ENCODE measurements at regions not wholly inside any gene's neighbourhood (a gene's known extent, or its start where the extent isn't known, plus 50 kb on each side); places are given as distances from the start of the nearest gene placed in this dataset.
A peak's percentile ranks its signal among the peaks of the same experiment; 100 is the strongest.
"Not testable (repeated sequence)": the region's sequence is repeated elsewhere in the genome, so short reads cannot be mapped to it uniquely, and the experiment has no call there.

DNA sequence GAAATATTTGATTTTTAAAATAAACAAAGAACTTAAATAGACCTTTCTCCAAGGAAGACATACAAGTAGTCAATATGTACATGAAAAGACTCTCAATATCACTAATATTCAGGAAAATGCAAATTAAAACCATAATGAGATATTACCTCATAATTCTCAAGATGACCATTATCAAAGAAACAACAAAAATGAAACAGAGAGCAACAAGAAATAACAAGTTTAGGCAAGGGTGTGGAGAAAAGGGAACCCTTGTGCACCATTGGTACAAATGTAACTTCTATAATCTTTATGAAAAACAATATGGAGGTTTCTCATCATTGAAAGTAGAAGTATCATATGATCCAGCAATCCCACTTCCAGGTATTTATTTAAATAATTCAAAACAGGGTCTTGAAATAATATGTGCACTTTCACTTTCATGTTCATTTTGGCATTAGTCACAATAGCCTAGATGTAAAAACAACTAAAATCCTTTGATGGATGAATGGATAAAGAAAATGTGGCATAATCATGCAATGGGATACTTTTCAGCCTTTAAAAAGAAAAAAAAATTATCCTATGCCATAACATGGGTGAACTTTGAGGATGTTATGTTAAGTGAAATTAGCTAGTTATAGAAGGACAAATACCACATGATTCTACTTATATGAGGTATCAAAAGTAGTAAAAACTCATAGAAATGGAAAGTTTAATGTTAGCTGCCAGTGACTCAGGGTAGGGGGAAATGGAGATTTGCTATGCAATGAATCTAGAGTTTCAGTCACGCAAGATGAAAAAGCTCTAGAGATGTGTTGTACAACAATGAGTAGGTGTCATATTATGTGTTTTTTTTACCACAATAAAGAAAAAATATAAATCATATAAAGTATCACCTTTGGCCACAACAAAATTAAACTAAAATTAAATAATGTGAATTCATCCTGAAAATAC, 114.5 kb upstream of the LYPLAL1 start:
- DNase-seq (ENCODE audit: low read depth) = no peak

DNA sequence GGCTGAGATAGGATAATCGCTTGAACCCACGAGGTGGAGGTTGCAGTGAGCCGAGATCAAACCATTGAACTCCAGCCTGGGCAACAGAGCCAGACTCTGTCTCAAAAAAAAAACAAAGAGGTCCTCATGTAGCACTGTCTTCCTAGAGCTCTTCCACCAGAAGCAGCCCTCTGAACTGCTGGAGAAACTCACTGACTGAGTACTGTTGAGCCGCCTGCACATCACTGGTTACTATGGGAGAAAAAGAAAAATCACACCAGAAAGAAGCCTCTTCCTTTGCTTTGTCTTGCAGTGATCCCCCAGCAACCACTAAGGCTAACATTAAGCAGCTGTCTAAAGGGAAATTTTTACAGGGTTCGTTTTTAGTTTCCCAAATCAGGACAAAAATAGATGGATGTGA, 112.9 kb upstream of the LYPLAL1 start:
- no peak for DNase-seq (ENCODE audit: low read depth)

DNA sequence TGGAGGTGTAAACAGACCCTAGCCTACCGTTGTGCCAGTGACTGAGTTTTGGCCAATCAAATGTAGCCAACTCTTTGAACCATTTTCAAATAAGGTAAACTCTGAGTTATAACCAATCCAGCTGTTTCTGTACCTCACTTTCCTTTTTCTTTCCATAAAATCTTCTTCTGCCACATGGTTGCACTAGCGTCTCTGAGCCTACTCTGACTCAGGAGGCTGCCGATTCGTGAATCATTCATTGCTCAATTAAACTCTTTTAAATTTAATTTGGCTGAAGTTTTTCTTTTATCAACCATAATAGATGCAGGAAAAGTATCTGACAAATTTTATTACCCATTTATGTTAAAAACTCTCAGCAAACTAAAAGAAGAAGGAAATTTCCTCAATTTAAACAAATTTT, 111.5 kb upstream of the LYPLAL1 start:
- DNase-seq (ENCODE audit: low read depth) = no peak

DNA sequence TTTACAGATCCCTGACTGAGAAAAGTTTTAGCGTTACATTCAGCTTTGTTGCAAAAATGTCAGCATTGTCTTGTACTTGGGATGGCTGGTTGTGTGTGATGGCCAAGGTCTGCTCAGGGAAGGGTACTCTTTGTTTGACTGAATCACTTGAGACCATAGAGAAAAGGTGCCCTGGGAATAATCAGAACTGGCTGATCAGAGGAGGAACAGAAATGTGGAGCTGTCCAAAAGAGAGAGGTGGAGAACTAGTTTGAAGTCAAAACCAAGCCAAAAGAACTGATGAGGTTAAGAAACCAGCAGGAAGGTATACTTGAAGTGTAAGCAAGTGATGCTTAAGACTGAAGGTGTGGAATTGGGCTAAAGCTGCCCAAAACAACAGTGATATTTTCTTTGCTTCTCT, 107.6 kb upstream of the LYPLAL1 start:
- DNase-seq (ENCODE audit: low read depth) = no peak

DNA sequence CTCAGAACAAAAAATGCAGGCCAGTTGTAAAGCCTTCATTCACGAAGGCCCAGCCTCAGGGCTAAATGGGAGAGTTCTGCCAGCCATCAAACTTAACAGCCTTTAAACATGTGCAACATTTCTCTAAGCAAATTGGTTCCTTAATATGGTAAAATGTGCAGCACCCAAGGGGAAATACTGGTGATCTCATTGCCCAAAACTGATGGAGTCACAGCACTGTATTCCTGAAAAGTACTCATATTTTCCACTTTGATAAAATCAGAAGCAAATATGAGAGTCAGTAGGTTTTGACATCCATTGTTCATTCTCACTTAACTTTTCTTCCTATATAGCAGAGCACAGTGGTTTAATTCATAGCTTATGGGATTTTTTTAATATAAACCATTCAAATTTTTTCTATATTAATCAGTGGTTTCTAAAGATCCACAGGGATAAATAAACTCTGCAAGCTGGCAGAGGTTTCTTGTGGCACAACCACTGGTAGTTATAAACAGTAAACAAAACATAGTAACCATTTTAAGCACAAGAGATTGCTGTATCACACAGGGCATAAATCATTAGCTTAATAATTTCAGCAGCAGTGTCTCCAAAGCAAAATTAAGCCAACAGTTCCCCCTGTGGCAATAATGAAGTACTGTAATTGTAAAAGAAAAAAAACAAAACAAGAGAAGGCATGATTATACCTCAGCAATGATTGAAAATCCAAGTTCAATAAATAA, 106.9 kb upstream of the LYPLAL1 start:
- no peak for DNase-seq (ENCODE audit: low read depth)

DNA sequence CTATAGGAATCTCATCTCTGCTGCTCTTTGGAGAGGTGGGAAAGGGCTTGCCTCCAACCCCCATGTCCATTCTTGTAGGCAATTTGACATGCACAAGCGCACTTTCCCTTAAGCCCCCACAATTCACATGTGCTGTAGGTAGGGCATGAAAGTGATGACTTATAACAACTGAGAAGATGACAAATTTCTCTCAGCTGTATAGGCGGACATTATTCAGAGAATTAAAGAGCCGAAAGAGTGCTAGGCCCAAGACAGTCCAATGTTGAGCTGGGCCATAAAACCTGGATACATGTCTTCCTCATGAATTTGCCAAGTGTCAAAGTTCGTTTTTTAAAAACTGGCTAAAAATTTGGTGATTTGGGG, 106.3 kb upstream of the LYPLAL1 start:
- no peak for DNase-seq (ENCODE audit: low read depth)

DNA sequence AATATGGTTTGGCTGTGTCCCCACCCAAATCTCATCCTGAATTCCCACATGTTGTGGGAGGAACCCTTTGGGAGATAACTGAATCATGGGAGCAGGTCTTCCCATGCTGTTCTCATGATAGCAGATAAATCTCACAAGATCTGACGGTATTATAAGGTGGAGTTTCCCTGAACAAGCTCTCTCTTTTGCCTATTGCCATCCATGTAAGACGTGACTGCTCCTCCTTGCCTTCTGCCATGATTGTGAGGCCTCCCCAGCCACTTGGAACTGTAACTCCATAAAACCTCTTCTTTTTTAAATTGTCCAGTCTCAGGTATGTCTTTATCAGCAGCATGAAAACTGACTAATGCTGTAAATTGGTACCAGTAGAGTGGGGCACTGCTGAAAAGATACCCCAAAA, 103.3 kb upstream of the LYPLAL1 start:
- DNase-seq (ENCODE audit: low read depth) = not testable (repeated sequence)

DNA sequence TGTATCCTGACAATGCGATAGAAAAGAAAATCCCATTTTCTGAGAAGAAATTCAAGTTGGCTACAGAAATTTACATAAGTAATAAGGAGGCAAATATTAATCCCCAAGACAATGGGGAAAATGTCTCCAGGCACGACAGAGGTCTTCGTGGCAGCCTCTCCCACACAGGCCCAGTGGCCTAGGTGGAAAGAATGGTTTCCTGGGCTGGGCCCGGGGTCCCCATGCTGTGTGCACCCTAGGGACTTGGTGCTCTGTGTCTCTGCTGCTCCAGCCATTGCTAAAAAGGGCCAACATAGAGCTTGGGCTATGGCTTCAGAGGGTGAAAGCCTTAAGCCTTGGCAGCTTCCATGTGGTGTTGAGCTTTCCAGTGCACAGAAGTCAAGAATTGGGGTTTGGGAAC, 102.5 kb upstream of the LYPLAL1 start:
- no peak for DNase-seq (ENCODE audit: low read depth)

DNA sequence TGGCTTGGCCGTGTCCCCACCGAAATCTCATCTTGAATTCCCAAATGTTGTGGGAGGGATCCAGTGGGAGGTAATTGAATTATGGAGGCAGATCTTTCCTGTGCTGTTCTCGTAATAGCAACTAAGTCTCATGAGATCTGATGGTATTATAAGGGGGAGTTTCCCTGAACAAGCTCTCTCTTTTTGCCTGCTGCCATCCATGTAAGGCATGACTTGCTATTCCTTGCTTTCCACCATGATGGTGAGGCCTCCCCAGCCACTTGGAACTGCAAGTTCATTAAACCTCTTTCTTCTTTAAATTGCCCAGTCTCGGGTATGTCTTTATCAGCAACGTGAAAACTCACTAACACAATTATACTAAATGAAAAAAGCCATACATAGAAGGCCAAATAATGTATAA, 101.3 kb upstream of the LYPLAL1 start:
- DNase-seq (ENCODE audit: low read depth) = no peak

DNA sequence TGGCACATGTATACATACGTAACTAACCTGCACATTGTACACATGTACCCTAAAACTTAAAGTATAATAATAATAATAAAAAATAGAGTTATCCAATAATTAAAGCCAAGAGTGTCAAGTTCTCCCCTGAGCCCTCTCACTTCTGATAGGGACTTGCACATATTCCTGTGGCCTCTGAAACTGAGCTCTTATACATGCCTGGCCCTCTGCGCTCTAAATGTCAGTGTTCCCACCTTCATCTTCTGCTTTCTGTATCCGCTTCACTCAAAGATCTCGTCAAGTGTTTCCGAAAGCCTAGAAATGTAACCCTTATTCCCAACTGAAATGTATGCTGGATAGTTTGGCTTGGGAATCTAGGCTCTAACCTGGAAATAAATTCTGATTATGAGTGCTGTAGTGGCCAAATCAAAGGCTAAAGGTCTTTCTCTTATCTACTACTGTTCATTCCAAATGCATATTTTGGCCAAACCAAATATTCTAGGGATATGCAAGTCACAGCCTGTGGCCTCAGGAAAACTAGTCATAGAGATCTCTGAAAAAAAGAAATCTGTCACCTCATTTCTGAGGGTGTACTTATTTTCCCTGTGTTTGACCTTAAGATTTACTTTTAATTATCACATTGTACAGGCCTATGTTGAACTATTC, 99.5 kb upstream of the LYPLAL1 start:
- DNase-seq (ENCODE audit: low read depth) = no peak

DNA sequence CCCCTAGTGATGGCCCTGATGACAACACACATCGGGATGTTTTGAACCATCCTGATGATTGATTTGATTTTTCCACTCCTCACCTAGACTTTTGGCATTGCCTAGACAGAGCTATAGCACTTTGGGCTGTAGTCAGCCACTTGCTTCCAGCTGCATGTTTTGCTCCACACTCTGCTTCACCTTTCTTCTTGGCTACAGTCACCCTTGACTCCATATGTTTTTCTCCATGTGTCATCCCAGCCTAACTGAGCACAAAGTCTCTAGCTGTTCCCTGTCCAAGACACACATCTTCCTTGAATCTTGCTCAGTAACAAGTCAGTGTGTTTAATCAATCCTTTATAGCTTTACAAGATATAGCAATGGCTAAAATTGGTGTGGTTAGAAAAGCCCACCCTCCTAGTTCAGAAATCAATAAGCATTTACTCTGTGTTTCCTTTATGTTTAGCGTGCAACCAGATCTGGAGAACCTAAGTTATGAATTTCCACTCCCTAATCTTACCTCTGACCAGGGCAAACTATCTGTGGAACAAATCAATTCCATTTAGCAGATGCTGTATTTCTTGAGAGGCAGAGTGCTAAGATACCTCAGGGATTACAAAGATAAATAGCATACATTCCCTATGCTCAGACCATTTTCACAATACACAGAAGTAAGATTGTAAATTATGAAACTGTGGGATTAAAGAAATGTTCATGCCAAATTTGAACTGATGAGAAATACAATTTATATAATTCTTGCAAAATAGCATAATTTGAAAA, 98.4 kb upstream of the LYPLAL1 start:
- no peak for DNase-seq (ENCODE audit: low read depth)

DNA sequence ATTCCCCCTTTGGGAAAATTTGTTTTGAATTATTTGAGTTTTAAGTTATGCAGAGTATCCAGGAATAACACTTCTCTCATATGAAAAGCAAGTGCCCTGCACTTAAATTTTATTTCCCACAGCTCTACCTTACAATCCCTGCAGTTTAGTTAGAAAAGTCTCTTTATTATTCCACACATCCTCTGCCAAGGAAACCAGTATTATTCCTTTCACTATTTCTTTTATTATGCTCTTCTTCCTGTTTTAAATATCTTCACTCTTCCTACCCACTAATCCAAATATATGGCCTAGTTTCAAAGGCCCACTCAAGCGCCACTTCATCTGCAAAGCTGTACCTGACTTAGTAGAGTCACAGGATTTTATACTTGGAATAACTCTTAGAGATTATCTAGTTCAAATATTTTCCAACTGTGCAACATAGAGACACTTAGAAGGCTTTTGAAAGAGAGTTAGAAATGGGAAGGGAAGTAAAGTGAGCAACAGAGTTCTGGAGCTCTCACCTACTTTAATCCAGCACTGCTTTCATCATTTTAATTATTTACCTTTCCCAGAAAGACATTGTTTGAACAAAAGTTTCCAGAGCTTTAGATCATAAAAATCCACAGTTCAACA, 97.2 kb upstream of the LYPLAL1 start:
- no peak for DNase-seq (ENCODE audit: low read depth)

DNA sequence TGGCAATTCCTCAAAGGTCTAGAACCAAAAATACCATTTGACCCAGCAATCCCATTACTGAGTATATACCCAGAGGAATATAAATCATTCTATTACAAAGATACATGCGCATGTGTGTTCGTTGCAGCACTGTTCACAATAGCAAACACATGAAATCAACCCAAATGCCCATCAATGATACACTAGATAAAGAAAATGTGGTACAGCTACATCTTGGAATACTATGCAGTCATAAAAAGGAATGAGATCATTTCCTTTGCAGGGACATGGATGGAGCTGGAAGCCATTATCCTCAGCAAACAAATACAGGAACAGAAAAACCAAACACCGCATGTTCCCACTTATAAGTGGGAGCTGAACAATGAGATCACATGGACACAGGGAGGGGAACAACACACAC, 95.9 kb upstream of the LYPLAL1 start:
- not testable (repeated sequence) for DNase-seq (ENCODE audit: low read depth)

DNA sequence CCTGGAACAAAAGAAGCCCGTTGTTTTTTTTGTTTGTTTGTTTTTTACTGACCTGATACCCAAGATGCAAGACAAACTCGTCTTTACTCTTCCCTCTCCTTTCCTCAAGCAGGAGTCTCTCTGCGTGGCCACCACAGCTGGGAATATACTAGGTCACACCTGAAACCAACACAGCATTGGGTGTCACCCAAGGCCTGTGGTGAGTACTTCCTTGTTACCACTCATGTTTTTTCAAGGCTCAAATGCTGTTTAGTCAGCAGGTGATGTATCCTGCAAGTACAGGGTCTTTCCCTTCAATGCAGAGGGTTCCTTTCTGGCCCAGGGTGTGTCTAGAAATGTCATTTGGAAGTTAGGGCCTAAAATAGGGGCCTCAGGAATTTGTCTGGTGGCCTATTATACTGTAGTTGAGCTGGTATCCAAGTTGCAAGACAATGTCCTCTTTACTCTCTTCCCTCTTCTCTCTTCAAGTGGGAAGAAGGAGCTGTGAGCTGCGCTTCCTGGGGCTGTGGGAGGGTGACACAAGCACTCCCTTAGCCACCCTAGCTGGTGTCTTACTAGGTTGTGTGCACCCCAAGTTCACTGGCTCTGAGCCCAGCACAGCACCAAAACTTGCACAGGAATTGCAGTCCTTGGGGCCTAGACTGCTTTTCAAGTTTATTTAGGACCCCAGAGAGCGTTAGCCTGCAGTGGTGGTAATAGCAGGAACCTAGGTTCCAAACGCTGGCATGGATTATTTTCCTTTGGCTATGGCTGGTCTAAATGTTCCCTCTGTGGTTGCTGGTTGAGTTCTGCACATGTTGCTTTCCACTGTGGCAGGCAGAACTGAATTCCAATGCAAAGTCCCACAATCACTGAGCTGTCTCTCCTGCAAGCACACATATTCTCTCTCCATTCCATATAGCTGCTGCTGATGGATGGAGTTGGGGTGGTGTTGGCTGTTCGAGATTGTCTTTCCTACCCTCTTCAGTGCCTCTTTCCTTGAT, 91.4 kb upstream of the LYPLAL1 start:
- DNase-seq (ENCODE audit: low read depth) = no peak

DNA sequence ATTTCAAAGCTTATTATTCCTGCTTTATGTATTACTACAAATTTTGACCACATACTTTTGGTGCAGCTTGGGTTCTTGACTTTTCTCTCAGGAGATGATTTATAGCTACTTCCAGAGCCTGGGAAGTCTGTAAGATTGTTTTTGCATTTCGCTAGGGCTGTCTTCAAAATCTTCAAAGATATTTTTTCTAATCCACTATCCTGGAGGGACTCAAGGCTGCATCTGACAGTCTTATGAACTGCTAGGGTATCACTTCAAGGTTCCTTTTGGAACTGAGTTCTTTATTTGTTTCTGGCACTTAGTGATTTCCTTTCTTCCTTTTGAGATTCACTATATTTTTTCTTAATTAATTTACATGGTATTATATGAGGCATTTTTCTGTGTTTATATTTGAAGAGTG, 90.0 kb upstream of the LYPLAL1 start:
- no peak for DNase-seq (ENCODE audit: low read depth)

DNA sequence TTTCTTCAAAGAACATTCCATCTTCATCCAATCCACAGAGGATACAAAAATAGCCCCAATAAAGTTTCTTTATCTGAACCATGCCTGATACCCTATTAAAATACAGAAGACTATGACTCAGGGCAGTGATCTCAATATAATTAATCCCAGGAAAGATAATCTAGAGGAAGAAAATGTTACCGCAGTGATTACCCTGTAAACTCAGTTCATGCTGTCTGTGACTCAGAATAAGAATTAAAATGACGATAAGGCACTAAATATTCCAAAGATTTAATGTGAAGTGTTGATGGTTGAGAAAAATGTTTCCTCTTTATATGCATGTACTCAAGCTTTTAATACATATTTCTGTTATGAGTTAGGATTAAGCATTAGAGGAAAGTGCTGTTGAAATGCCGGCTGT, 88.6 kb upstream of the LYPLAL1 start:
- DNase-seq (ENCODE audit: low read depth) = no peak

DNA sequence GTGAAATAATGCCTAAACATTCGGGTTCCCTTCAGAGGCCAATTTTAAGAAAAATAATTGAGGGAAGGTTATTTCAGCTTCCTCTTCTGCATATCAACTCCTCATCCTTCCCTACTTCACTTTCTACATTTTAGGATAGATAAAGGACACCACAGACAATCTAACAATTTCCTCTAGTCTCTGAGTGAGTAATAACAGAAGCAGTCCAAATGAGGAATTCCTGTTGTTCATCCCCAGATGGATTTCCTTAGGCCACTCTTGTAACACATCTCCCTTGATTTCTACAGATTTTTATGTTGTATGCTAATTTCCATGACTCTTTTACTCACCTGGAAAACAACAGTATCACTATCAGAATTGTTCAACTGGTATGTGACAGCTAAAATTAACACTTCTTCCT, 87.7 kb upstream of the LYPLAL1 start:
- no peak for DNase-seq (ENCODE audit: low read depth)

DNA sequence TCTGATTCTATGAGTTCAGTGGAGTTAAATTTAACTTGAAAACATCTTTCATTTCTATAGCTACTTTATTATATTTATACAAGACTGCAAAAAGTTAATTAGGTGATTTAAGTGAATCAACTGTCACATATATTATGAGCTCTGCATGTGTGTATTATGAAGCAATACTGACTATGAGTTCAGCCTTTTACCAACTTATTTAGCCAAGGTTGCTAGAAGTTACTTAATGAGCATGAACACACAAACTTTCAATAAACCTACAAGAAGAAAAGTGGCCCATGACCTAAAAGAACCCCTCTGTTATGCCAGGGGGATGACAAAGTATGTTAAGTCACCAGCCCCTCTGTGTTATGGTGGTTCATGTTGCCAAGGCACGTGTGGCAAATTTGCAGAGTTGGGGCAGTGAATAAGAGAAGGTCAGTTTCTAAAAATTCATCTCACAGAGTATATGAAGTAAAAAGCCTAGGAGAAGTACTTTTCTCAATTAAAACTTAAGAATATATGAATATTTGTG, 86.7 kb upstream of the LYPLAL1 start:
- DNase-seq (ENCODE audit: low read depth) = no peak

DNA sequence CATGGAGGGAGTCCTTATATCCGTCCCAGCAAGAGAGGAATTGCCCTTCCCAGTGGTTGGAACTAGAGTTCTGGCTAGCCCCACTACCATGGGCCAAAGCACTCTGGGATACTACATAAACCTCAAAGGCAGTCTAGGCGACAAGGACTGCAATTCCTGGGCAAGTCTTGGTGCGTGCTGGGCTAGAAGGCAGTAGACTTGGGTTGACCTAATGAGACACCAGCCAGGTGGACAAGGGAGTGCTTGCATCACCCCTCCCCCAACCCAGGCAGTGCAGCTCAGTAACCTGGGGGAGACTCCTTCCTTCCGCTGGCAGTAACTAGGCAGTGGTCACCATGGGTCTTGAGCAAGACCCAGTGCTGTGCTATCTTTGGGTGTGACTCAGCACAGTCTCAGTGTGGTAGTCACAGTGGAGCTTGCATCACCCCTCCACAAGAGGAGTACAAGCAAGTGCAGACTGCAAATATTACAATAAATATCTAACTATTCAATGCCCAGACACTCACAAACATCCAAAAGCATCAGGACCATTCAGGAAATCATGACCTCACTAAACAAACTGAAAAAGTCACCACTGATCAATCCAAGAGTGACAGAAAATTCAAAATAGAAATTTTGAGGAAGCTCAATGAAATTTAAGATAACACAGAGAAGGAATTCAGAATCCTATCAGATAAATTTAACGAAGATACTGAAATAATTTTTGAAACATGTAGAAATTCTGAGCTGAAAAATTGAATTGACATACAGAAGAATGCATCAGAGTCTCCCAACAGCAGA, 84.7 kb upstream of the LYPLAL1 start:
- DNase-seq (ENCODE audit: low read depth) = peak; percentile 68

DNA sequence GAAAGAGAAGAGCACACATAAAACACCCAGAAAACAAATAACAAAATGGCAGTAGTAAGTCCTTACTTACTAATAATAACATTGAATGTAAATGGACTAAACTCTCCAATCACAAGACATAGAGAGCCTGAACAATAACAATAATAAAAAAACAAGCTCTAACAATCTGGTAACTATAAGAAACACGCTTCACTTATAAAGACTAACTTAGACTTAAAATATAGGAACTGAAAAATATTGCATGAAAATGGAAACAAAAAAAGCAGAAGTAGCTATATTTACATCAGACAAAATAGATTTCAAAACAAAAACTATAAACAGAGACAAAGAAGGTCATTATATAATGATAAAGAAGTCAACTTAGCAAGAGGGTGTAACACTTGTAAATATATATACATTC, 83.1 kb upstream of the LYPLAL1 start:
- DNase-seq (ENCODE audit: low read depth) = no peak
